ENCODE measurements at regions not wholly inside any gene's neighbourhood (a gene's known extent, or its start where the extent isn't known, plus 50 kb on each side); places are given as distances from the start of the nearest gene placed in this dataset.

GRCh38 chr7:115883629-115884028 is 146.9 kb downstream of the TFEC start:
- no peak for DNase-seq (ENCODE audit: low spot score)

- DNase-seq (ENCODE audit: low spot score), result no peak
Measured at GRCh38 chr7:115881476-115881875, 149.1 kb downstream of the TFEC start.

DNA sequence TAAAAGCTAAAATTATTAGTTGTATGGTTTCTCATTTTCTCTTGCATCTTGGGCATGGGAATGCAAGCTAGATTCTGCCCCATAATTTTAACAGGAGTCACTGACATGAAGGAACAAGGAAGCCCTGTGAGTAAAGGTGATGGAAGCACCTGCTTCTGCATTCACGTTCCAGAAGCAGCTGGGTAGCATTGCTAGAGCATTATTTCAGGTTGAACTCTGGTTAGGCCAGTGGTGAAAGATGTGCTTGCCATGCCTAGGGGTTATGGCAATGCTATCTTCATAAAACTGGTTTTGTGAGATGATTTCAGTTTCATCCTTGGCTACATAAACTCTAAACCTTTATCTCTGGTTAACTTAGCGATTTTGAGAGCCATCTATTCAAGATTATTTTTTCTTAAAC is 151.4 kb downstream of the TFEC start:
- no peak for DNase-seq (ENCODE audit: low spot score)

- DNase-seq (ENCODE audit: low spot score), result no peak
Measured at GRCh38 chr7:115869801-115870200, 160.8 kb downstream of the TFEC start.

- no peak for DNase-seq (ENCODE audit: low spot score)
Measured at GRCh38 chr7:115869190-115869589, 161.4 kb downstream of the TFEC start.

DNA sequence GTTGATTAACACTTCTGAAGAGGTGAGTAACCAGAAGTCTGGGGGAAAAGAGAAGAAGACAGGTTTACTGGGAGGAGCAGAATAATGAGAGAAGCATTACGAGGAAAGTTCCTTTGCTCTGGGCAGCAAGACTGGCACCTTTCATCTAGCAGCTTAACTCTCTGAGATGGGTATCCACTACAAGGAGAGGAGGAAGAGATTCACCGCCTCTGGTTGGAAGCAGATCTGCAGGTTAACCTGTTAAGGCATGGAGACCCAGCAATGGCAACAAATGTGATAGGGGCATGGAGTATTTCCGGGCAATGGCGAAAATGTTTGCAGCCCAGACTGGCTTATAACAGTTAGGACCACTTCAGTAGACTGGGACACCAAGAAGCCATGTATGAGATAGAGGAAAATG is 162.2 kb downstream of the TFEC start:
- DNase-seq (ENCODE audit: low spot score), result no peak

- DNase-seq (ENCODE audit: low spot score), result no peak
Measured at GRCh38 chr7:115864082-115864481, 166.5 kb downstream of the TFEC start.

DNA sequence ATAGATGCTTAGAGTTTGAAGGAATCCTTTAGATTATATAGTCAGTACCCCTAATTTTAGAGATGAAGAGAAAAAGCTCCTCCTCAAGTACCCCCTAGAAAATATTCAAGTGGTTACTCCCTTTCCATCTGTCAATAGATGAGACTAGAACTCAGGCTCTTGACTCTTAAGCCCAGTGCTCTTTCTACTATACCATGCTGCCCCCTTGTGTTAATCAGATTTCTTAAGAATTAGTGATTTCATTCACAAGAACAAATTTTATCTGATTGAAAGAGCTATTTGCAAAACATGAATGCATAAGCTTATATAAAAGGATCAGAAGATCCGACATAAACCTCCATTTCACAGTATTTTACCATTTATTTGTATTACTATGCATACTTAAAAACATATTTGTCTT is 179.3 kb downstream of the TFEC start:
- peak; percentile 22 for DNase-seq (ENCODE audit: low spot score)

DNA sequence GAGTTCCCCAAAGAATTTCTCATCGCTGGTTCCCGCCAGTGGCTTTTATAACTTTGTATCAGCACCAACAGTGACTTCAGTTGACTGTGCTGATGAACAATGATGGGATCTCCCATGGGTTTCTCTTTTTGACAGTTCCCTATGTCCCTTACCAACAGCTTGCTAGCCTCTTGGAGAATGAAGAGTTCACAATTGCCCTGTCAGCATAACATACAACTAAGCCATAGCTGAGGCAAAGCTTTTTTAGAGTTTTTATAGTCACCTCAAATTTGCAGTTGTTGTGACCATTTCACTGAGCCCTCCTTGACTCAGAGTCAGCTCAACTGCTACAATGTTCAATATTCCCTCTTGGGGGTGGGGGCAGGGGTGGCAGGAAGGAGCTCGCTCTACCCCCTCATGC is 179.8 kb downstream of the TFEC start:
- DNase-seq (ENCODE audit: low spot score), result no peak

GRCh38 chr7:115844857-115845256 is 185.7 kb downstream of the TFEC start:
- DNase-seq (ENCODE audit: low spot score), result no peak

- no peak for DNase-seq (ENCODE audit: low spot score)
Measured at GRCh38 chr7:115840702-115841101, 189.9 kb downstream of the TFEC start.

- no peak for DNase-seq (ENCODE audit: low spot score)
Measured at GRCh38 chr7:115838829-115839228, 191.7 kb downstream of the TFEC start.

- no peak for DNase-seq (ENCODE audit: low spot score)
Measured at GRCh38 chr7:115831371-115831770, 199.2 kb downstream of the TFEC start.

DNA sequence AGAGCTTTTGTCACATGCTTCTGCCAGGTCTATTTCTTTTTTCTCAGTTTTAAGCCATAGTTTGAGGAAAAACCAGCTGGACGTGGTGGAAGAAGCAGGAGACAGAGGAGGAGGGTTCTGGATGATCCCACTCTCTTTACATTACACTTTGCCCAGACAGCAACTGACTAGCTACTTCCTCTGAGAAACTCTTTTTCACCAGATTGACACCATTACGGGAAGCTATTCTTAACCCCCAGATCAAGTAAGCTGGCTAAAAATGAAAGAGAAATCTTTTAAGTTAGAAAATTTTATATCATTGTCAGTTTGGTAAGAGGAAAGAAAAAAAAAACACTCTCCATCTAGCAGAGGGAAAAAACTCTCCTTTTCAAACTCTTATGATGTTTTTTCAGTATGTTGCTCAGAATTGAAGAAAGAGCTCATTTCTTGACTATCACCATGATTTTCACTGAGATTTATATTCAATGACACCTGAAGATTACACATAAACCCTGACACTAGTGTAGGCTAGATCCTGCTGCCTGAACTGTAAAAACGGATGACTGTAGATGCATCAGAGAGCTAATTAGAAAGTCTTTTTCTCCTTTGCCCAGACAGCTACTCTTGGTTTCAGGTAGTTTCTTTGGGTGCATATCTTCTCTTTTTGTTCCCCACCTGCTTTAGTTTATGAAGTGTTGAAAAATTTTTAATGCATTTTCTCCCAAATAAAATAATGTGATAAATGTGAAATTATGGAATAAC is 203.1 kb downstream of the TFEC start:
- no peak for DNase-seq (ENCODE audit: low spot score)

DNA sequence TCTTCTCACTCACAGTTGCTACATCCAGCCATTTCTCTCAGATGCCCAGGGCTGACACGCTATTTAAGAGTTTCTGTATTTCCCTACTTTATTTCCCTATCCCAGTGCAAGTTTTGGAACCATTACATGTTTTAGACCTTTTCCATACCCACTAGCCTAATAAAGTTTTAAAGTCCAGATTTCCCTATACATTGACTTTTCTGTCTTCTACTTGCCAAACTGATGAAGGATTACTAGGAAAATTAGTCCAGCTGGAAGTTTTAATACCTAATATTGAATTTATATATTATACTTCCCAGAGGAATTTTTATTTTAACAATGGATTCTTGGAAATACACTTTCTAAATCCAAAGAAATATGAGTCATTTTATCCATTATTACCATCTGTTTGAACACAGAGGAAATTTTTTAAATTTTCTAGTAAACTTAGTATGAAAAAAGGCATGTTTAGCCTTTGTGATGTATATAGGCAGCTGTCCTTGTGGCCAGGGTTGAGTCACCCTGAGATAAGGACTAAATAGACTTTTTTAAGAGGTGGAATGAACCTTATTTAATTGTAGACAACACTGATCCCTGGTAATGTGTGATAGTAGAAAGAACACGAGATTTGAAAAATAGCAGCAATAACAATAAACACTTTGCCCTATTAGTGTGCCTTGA is 205.0 kb downstream of the TFEC start:
- no peak for DNase-seq (ENCODE audit: low spot score)

DNA sequence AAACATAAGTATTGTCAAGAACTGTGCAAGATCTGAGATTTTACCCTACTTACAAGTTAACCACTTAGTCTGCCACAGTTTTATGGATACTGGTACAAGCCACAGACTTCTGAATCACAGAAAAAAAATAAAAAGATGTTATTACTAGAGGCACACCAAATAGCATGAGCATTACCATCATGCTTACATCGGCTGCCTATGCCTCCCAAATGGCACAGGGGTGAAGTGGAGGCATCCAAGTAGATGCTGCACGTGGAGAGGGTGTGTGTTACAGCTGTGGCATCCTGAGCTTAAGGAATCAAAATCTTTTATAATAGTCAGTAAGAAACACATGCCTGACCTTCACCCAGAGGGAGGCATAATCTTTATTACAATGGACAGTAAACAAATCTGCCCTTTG is 207.8 kb downstream of the TFEC start:
- no peak for DNase-seq (ENCODE audit: low spot score)

DNA sequence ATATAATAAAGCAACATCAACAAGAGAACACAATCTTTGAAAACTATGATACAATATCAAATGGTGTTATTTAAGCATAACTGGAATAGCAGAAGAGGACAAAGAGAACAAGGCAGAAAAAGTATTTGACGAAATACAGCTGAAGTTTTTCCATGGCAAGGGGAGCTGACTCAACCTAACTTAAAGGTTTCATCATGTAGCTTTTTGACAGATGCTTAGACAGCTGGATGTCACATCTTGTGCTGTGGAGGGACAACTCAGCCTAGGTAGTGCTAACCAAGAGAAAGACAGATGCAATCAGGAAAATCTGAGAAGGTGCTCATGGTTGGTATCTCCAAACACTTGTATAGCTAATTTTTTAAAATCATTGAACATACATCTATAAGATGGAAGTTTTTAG is 208.2 kb downstream of the TFEC start:
- no peak for DNase-seq (ENCODE audit: low spot score)

DNA sequence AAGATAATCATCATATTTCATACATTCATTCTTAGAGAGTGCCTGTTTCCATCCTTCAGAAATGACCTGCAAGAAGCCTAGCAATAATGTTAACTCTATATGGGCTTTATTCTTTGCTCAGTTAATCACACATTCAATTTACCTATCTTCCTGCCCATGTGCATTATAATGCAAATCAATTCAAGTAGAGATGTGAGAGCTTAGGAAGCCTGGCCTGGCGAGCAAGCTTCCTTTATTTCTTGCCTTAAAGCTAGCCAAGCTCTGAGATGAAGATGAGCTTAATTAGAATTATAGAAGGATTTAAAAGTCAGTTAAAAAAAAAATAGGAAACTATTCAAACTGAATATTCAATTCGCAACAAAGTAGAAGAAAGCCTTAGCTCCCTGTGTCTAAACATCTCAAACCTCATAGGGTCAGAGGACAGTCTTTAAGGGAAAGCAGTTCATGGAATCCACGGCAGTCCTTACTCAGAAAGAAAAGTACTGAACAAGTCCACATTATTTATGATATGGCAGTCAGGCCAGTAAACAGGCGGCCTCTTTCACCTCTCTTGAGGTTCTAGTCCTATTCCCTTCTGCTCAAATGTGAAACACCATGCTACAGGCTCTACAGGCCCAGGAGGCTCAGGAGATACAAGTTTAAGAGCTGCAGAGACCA is 214.1 kb downstream of the TFEC start:
- DNase-seq (ENCODE audit: low spot score), result no peak

DNA sequence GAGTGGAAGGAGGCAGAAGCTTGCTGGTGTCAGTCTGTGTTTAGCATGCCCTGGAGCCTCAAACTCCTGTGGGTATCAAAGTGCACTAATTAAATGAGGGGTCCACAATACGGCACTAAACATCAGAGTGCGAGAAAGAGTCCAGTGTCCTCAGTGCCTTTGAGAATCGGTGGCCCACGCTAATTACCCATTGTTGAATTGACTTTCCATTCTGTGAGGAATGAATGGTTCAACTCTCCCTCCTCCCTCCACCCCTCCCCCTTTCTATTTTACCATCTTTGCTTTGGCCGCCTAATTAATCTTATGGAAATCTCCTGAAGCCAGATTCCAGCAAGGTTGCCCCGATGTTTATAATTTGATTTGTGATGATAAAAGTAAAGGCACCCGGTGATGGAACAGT is 217.8 kb downstream of the TFEC start:
- no peak for DNase-seq (ENCODE audit: low spot score)

- DNase-seq (ENCODE audit: low spot score), result no peak
Measured at GRCh38 chr7:115805458-115805857, 225.1 kb downstream of the TFEC start.

DNA sequence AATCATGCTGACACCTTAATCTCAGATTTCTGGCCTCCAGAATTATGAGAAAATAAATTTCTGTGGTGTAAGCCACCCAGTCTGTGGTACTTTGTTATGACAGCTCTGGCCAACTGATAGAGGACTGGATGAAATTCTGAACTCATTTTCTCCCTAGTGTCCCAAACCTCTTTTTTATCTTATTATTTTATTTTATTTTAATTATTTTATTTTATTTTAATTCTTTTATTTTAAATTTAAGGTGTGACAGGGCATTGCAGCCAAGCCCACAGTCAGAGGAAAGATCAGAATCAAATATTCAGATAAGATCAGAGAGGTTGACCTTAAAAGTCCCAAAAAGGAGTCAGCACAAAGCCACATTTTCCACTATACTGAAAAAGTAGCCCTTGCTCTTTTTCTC is 228.1 kb downstream of the TFEC start:
- DNase-seq (ENCODE audit: low spot score), result no peak

- DNase-seq (ENCODE audit: low spot score), result no peak
Measured at GRCh38 chr7:115799430-115799829, 231.1 kb downstream of the TFEC start.

DNA sequence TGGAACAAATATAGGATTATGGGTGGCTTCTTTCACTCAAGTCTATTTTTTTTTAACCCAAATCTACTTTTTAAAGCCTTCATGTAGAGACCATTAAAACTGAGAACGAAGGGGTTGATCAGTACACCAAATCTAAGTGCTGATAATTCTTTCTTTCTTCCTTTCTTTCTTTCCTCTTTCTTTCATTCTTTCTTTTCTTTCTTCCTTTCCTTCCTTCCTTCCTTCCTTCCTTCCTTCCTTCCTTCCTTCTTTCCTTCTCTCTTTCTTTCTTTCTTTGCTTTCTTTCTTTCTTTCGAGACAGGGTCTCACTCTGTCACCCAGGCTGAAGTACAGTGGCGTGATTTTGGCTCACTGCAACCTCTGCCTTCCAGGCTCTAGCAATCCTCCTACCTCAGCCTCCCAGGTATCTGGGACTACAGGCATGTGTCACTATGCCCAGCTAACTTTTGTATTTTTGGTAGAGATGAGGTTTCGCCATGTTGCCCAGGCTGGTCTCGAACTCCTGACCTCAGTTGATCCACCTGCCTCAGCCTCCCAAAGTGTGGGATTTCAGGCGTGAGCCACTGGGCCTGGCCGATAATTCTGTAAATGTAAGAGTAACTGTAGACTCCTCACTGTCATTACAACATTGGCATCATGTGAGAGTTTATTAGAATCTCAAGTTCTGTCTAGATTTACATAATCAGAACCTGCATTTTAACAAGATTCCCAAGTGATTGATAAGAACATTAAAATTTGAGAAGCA is 236.4 kb downstream of the TFEC start:
- no peak for DNase-seq (ENCODE audit: low spot score)
